NCI-H2227 (cell line): ENCODE measurements at regions not wholly inside any gene's neighbourhood (a gene's known extent, or its start where the extent isn't known, plus 50 kb on each side); places are given as distances from the start of the nearest gene placed in this dataset.

Experiments used
- DNase-seq: peaks from one replicate; lab custom pipeline; 2025; ENCODE audit not compliant: unreplicated experiment; lab: John Stamatoyannopoulos, UW

DNA sequence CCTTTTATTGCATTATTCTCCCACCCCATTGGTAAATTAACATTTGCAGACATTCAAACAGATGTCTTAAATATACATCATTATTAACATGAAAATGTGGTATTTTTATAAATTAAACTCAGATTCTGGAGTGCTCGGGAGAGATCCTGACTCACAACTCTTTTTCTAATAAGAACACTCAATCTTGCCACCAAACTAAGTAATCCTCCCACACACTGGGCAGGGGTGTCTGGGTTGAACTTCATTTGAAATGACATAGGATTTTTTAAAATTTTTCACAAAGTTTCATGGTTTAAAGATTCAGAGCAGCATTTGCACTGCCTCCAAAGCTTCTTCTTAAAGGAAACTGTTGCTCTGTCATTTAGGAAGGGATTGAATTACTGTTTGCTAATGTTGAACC, 754.3 kb downstream of the MECOM start:
- DNase-seq: no peak

DNA sequence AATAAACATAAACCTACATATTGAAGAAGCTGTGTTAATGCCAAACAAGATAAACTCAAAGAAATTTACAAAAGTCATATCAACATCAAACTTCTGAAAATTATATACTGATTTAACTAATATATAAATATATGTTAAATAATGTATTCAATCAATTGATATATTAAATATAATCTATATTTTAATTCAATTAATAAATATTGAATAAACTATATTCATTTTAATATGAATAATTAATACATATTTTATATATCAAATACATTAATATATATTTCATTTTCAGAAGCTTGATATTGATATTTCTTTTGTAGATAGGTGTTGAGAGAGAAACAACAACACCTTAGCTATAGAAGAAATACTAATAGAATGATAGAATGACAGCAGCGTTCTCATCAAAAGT, 768.1 kb downstream of the MECOM start:
- no peak for DNase-seq

DNA sequence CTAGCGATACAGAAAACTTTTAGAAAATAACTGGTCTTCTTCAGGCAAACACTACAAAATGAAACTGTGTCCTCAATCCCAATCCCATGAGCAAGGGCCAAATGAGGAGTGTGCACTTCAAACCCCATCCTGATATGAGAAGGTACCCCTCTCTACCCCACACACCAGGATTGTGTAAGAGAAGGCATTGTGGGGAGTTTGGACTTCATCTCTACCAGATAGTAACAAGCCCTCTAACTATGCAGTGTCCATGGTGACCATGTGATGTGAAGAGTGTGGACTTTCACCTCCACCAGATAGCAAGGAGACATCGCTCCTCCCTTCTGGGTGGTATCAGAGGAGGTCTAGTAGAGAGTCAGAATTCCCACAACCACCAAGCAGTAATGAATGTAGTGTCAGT, 769.3 kb downstream of the MECOM start:
- no peak for DNase-seq

DNA sequence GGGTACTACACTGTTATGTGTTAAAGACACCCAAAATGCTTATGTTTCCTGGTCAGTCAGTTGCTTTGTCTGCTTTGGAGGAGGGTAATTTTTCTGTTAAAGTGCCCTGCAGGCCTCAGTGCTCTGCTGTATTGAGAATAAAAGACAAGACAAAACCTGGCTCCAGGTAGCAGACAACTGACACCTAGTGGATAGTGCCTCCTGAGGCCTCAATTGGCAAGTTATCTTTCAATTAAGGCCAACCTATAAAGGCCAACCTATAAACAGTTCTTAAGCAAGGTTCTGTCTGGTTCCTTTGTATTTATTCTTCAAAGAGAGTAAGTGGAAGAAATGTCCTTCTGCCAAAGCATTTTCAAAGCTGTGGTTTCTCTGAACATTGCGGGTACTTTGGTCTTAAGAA, 773.8 kb downstream of the MECOM start:
- DNase-seq: no peak

DNA sequence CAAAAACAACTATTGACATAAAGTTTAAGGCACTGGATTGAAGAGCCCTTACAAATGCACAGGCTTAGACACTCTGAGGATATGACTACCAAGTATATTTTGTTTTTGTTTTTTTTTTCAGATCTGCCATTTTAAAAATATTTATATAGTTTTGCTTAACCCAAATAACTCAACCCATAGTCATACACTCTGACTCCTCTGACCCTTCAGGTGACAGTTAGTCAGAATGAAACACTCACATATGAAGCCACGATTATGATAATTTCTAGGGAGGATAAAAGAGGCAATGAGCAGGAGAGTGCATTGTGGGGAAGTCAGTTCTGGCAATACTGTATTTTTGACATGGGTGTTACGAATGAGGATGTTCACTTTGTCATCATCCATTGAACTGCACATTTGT, 774.7 kb downstream of the MECOM start:
- DNase-seq: no peak

DNA sequence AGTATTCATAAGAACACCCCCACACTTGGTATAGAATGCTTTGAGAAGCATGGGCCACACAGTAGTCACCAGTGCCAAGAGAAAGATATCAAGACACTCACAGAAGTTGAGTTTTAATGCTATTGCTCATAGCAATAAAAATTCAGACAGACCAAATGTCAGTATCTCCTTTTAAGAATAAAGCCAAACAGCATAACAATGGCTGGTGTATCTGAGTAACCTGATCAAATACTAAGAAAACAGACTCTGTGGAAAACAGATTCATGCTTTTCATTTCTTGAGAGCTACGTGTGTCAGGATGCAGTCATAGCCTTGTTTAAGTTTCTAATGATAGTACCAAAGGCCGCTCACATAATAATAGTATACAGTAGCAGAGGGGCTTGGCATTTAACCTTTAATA, 778.5 kb downstream of the MECOM start:
- DNase-seq: no peak

DNA sequence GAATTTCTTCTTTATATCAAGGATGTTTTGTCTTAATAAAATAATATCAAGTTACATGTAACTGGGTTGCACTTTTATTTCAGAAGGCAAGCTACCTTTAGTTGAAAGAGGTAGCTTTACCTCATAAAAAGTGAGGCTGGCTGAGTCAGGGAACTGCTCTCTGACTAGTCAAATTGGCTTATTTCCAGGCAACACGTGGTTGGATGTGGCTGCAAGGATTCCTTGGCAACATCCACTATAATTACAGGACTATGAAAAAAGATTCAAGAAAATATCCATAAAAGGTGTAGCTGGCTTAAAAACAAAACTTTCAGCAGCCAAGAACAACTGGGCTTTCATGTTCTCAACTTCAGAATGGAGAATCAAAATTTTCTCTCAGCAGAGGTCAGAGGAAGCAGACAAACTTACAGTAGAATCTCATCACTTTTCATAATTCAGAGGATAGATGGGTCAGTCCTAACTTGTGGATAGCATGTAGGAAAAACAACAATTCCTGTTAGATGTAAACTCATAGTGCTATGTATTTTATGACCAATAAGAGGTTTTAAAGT, 779.1 kb downstream of the MECOM start:
- DNase-seq: peak; percentile 19

DNA sequence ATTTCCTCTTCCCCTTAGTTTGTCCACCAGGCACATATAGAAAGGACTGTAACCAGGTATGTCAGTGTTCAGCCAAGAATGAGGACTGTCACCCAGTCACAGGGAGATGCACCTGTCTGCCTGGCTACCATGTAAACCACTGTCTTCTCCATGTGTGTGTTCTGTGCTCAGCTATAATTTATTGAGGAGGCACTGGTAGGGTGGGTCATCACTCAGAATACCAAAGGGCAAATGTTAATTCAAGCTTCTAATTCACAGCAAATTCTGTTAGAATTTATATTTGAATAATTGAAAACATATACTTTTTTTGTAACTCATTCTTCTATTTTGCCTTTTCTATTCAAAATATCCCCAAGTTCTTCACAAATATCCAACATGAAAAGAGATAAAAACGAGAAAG, 780.4 kb downstream of the MECOM start:
- no peak for DNase-seq

DNA sequence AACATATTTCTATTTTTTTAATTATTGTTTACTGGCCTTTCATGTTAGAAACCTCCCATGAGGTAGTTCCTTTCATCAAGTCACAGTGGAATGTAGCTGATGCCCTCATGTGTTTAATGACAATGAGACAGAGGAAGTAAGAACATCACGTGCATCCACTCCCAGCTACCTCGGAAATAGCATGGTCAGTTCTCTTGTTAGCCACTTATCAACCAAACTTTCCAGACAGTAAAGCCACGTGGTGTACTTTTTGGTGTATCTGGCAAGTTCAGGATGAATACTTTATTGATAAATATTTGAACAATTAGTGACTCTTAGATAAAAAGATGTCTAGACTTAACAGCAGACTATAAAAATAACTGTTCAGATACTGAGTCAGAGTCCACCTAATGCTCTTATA, 781.7 kb downstream of the MECOM start:
- DNase-seq: no peak

DNA sequence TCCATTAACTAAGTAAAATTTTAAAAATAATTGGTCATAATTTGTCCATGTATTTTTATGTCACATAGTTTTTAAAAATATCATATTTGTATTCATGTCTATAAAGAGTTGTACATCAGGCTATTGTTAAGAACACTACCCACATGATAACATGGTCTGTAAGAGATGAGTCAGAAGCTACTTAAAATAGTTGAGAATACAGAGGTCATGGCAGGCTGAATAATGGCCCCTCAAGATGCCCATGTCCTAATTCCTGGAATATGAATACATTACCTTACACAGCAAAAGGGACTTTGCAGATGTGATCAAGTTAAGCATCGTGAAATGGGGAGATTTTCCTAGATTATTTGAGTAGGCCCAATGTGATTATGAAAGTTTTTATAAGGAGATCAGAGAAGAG, 782.9 kb upstream of the GOLIM4 start:
- no peak for DNase-seq

DNA sequence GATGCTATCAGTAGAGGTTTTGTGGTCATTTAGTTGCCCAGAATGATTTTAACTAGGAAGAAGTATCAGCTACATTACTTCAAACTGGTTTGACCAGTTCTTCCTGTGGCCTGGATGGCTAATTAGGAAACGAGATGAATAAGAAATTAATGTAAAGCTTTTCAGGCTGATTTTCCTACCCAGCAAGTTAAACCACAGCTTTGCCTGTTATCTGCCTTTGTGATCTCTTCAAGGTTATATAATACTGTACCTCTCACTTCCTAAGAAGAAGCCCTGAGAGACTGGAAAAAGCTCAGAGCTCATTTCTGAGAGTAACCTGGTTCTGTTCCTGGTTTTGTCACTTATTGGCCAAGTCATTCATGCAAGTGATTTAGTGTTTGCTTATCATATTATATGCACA, 782.2 kb upstream of the GOLIM4 start:
- no peak for DNase-seq

DNA sequence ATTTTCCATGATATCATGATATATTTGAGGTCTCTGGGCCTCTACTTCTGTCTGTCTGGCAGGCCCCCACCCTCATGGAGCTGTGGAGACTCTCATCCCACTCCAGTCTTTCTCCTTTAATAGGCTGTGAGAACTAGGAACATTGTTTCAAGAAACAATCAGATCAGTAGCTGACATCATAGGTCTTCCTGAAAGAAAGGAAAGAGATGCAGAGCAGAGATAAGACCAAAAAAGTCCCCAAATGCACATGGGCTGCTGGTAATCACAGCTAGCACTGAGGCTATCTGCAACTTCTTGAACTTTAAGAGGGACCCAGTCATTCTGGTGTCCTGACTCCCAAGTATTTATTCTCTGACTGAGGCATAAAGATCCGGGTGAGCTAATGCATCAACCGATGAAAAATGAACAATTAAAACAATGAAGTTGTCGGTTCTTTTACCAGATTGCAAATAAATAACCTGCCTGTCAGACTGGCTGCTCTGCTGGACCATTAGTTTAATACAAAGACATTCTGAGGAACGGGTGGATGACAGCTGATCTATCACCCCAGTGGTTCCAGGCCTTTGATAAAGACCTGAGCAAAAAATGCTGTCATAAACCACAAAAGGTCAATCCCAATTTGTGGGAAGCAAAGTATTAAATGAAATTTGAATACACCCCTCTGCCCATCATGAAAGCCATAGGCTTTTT, 780.8 kb upstream of the GOLIM4 start:
- DNase-seq: no peak

DNA sequence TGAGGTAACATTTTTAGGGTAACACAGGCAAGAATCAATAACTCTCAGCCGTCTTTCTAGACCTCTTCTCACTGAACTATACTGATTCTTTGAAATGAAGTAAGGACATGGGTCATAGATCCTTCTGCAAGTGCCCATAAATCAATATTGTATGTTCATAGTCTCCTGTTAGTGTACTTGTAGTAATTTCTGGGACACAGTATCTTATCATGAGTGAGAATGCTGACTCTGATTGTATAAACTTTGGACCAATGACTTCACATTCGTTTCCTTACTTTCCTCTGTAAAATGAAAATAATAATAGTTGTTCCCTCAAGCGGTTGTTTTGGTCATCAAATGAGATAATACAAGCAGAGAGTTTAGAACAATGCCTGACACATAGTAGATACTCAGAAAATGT, 777.1 kb upstream of the GOLIM4 start:
- no peak for DNase-seq

DNA sequence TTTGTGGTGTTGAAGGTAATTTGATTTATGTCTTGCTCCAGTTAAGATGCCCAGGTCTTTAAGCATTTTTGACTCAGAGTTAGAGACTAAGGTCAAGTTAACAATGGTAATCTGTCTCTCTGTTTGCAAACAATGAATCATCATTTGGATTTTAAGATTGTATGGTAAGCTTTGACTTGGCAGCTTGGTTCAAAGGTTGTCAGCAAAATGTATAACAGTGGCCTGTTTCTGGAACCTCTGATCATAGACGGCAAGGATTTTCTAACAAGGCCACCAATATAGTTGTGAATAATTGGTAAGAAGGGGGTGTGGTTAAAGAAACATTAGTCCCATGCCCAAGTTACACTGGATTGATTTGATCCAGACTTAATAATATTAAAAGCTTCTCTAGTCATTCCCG, 775.2 kb upstream of the GOLIM4 start:
- DNase-seq: peak; percentile 19

DNA sequence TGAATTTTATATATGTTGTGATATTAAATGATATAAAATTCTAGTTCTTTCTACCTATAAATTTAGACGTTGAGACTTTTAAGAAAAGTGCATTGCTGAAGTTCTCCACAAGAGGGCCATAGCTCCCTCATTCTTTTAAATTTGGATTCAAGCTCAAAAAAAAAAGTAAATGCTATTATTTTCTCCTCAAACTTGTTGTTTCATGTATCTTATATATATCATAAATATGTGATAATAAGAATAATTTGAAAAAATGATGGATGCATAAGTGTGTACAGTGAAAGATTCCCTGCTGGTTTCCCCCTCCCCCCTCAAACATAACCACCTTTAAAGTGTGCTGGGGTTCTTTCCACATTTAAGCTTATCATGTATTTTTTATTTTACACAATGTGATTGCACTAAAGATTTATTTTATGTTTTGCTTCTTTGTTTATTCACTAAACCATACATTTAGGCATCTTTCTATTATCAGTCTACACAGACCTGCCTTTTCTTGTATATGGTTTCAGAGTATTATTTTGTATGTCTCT, 769.4 kb upstream of the GOLIM4 start:
- DNase-seq: peak; percentile 37

DNA sequence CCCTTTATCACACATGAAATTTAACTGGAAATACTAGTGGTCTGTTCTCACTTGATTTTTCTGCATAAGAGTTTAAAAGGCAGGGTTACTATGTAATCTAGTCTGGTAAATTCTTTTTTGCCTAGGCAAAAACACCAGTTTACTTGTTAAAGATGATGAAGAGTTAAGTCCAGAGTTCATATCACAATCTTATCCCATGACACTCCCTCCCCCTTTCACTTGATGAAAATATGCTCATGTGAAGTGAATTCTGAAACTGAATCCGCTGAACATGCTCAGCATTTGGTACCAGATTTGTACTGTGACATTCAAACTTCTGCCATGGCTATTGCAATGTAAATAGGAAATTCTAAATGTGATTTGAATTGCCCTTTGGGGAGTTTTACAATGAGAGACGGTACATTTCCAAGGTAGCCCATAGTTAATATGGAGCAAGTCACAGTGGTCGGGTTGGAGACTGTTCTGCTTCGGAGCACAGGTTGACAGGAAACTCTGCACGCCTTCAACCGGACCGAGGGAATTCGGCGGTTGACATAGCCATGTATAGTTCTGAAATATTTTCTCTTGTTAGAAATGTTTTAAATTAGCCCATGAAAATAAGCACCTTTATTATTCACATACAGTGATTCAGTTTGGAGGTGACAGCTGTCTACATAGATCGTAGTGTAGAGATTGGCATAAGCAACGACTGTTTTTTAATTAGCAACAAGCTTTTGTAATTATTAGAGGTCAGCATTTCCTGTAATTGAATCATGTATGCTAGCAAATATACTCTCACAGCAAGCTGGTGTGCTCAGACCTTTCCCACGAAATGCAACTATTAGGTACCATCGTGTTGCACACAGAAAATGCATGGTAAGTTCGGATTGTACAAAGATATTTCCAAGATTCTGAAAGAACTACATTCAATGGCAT, 768.6 kb upstream of the GOLIM4 start:
- no peak for DNase-seq

DNA sequence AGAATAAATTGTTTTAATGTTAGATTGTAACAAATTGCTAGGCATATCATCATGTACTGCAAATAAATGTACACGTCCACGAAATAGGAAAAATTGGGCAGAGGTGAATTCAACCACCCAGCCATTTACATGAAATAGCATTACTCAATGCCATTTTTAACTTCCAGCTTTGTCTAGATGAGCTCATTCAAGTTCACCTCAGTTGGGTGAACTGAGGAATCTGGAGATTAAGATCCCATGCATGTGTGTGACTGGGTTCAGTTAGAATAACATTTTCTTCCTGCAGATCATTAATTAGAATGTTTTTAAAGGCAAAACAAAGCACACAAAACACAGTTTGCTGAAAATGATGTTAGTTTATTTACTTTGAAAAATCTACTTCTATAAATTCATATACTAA, 767.8 kb upstream of the GOLIM4 start:
- DNase-seq: no peak

DNA sequence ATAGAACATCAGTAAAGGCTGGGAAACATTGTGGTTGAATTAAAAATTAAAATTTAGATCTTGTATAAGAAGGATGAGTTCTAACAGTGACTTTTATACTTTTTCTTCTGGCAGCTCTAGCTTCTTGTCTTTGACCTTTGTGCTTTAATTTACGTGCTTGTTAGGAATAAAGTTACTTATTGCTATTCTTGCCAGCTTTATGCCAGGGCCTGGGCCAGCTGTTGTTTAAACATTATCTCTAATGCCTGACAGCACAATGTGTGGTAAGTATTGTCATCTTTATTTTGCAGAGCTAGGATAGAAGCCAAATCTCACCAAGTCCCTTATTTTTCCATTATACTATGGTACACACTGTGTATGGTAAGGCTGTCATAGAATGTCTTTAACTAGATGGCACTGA, 766.7 kb upstream of the GOLIM4 start:
- no peak for DNase-seq

DNA sequence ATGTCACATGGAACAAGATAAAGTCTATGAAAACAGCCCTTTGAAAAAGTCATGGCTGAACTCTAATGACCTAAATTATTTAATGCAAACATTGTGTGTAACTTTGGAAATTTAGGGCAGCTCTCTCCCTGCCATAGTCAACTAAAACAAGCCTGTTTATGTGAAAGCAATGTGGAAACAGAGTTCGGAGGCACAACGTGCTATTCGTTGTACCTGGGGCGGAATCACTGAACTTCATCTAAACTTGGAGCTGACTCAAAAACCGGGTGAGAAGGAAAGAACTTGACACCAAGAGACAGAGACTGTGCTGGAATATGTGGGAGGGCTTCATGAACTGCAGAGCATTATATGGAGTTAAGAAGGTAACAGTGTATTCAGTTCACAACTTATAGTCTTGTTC, 764.9 kb upstream of the GOLIM4 start:
- DNase-seq: no peak

DNA sequence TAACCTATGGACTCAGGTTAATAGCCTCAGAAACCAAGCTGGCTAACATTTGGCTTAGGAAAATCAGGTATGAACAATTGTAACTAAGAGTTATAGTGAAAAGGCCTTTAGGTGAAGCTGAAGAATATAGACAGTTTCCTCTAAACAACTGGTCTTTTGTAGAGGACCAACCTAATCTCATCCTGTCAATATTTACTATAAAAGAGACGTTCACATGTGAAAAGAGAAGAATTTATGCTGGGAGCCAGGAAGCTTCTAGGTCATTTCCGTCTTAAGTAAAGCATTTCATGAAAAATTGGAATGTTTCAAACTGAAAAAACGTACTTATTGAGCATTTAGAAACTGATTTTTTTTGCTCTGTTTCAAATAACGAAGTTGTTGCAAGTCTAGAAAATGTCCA, 764.3 kb upstream of the GOLIM4 start:
- DNase-seq: no peak

DNA sequence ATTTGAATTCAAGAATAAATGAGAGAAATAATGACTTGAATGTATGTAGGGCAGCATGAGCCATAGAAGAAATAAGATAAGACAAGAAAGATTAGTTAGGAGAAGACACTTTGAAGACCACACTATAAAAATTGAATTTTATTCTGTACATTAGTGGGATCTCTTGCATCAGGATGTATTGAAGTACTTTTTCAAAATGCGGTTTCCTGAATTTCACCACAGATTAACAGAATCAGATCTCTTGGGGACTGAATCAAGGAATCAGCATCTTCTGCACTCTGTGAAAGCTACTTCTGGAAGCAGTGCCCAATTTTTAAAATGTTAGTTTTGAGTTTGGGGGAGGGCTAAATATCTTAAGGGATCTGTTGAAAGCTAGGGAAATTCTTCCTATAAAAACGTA, 763.9 kb upstream of the GOLIM4 start:
- no peak for DNase-seq

DNA sequence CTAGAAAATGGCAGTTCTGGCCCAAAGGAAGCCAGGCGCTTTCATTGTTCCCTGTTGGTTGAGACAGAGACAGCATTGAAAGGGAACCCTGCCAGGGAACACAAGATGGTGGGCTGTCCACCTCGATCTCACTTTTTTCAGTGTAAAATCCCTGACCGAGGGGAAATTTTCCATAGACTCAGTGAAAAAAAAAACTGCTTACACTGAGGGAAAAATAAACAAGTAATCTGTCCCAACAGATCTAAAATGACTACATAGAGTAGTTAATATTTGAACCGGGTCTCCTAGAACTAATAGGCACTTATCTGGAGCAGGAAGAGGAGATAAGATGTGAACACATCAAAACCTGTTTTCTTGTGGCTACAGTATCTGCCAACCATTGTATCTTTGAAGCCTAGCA, 763.4 kb upstream of the GOLIM4 start:
- no peak for DNase-seq
